WTC11 (cell line): ENCODE measurements at regions not wholly inside any gene's neighbourhood (a gene's known extent, or its start where the extent isn't known, plus 50 kb on each side); places are given as distances from the start of the nearest gene placed in this dataset.

ENCODE experiments used
- ATAC-seq: fragments of 200-7000 bp; cut with Tn5 transposase; 2 replicates; pipeline ENCODE4 v1.10.0; 2021; ENCODE audit warnings: mild to moderate bottlenecking, moderate library complexity
- CTCF ChIA-PET: fragments of 300-600 bp; sonication (Branson Sonifier 250); formaldehyde crosslinking; loops from one replicate; lab custom pipeline; 2021; ENCODE audit warnings: antibody characterized with exemption; lab: Charles Lee
- POLR2A ChIA-PET: fragments of 350-600 bp; sonication (Branson Sonifier 250); formaldehyde crosslinking; loops from one replicate; lab custom pipeline; 2021; ENCODE audit warnings: antibody characterized with exemption; lab: Charles Lee
- DNase-seq: peaks from one replicate; pipeline ENCODE4 v3.0.0; 2021; ENCODE audit warnings: low spot score
- H3K27ac Mint-ChIP-seq: 2 replicates; pipeline ENCODE4 v1.8.0; 2021; ENCODE audit warnings: mixed read lengths
- H3K27me3 Mint-ChIP-seq: 2 replicates; pipeline ENCODE4 v1.8.0; 2021; ENCODE audit warnings: low read depth, mild to moderate bottlenecking, moderate library complexity, mixed read lengths
- H3K36me3 Mint-ChIP-seq: 2 replicates; pipeline ENCODE4 v1.8.0; 2021; ENCODE audit warnings: mixed read lengths
- H3K4me1 Mint-ChIP-seq: 2 replicates; pipeline ENCODE4 v1.8.0; 2022; ENCODE audit warnings: mixed read lengths
- H3K4me3 Mint-ChIP-seq: 2 replicates; pipeline ENCODE4 v1.8.0; 2021; ENCODE audit warnings: mild to moderate bottlenecking, moderate library complexity, mixed read lengths
- H3K9me3 Mint-ChIP-seq: 2 replicates; pipeline ENCODE4 v1.8.0; 2021; ENCODE audit warnings: mixed read lengths
- AFF4 ChIP-seq: sonication (generic); formaldehyde crosslinking; IDR thresholded peaks from 2 replicates; pipeline ENCODE4 v1.8.1; 2023; ENCODE audit warnings: mild to moderate bottlenecking, missing genetic modification reagents, borderline replicate concordance
- AR ChIP-seq: fragments of 250-450 bp; sonication (Bioruptor Pico); IDR thresholded peaks from 2 replicates; pipeline ENCODE4 v1.9.0; 2021; ENCODE audit warnings: mild to moderate bottlenecking
- ATF3 ChIP-seq: sonication (generic); formaldehyde crosslinking; conservative IDR thresholded peaks from 2 replicates; pipeline ENCODE4 v1.8.1; 2022; ENCODE audit warnings: mild to moderate bottlenecking, missing genetic modification reagents
- ATF6 ChIP-seq: sonication (generic); formaldehyde crosslinking; IDR thresholded peaks from 2 replicates; pipeline ENCODE4 v1.8.1; 2023; ENCODE audit warnings: mild to moderate bottlenecking, missing genetic modification reagents
- ETV6 ChIP-seq: sonication (generic); formaldehyde crosslinking; IDR thresholded peaks from 2 replicates; pipeline ENCODE4 v1.8.1; 2022; ENCODE audit warnings: mild to moderate bottlenecking, missing genetic modification reagents
- FOXK1 ChIP-seq: sonication (generic); formaldehyde crosslinking; IDR thresholded peaks from 2 replicates; pipeline ENCODE4 v1.8.0; 2022; ENCODE audit warnings: mild to moderate bottlenecking, moderate library complexity, missing genetic modification reagents
- FOXP4 ChIP-seq: sonication (generic); formaldehyde crosslinking; IDR thresholded peaks from 2 replicates; pipeline ENCODE4 v1.8.0; 2022; ENCODE audit warnings: mild to moderate bottlenecking, missing genetic modification reagents
- NFE2L1 ChIP-seq: sonication (generic); formaldehyde crosslinking; IDR thresholded peaks from 2 replicates; pipeline ENCODE4 v1.8.1; 2023; ENCODE audit warnings: missing genetic modification reagents
- NR1H2 ChIP-seq: sonication (generic); formaldehyde crosslinking; IDR thresholded peaks from 2 replicates; pipeline ENCODE4 v1.9.0; 2021; ENCODE audit warnings: mild to moderate bottlenecking, moderate library complexity, missing genetic modification reagents
- PRRX2 ChIP-seq: fragments of 250-450 bp; sonication (Bioruptor Pico); IDR thresholded peaks from 2 replicates; pipeline ENCODE4 v1.8.0; 2021; ENCODE audit warnings: mild to moderate bottlenecking
- SP1 ChIP-seq: sonication (generic); formaldehyde crosslinking; conservative IDR thresholded peaks from 2 replicates; pipeline ENCODE4 v1.8.1; 2022; ENCODE audit warnings: missing genetic modification reagents
- ZNF423 ChIP-seq: fragments of 250-450 bp; sonication (Bioruptor Pico); IDR thresholded peaks from 2 replicates; pipeline ENCODE4 v2.1.2; 2022; ENCODE audit warnings: mild to moderate bottlenecking, moderate library complexity

GRCh38 chr13:53343361-53343744, 314.7 kb downstream of the OLFM4 start:
- Mint-ChIP-seq H3K36me3 (no peaks in the 10 kb centered on the region), H3K9me3 (peaks cover 7% of the 10 kb centered on the region), H3K4me1 (peaks cover 16% of the 10 kb centered on the region), H3K4me3 (no peak overlapping the region), H3K27me3 (peaks cover 95% of the 10 kb centered on the region), H3K27ac (peak overlapping the region; percentile 48; the same call in 1 of the 2 replicates)
- POLR2A ChIA-PET: interaction anchor here (0.6 kb wide), 1 partner anchor 618 kb away, joined by 3 read pairs; no protein-coding TSS in a partner anchor
- CTCF ChIA-PET: interaction anchor here (1.0 to 1.5 kb wide), 4 partner anchors 13 to 93 kb away, joined by 3 to 5 read pairs (median 4); no protein-coding TSS in a partner anchor
- peak; percentile 70; the same call in 1 of the 2 replicates for TF ChIP-seq ETV6
- TF ChIP-seq FOXK1 (CRISPR knock-in tag): peak; percentile 77; the same call in 1 of the 2 replicates
- TF ChIP-seq ZNF423 (CRISPR knock-in tag): peak; percentile 56
- TF ChIP-seq ATF6 (CRISPR knock-in tag): no peak
- TF ChIP-seq NFE2L1 (CRISPR knock-in tag): peak; percentile 98
- TF ChIP-seq AR (CRISPR knock-in tag): no peak
- TF ChIP-seq SP1: peak; percentile 41; the same call in 1 of the 2 replicates
- peak; percentile 97; the same call in 1 of the 2 replicates for TF ChIP-seq FOXP4
- TF ChIP-seq ATF3 (CRISPR knock-in tag): no peak
- no peak for TF ChIP-seq AFF4
- DNase-seq: peak; percentile 39
- peak; percentile 97 for ATAC-seq

GRCh38 chr13:53351021-53351420, 322.4 kb downstream of the OLFM4 start:
- no peak for ATAC-seq
- Mint-ChIP-seq H3K27ac (no peak overlapping the region), H3K4me3 (no peak overlapping the region), H3K4me1 (no peaks in the 10 kb centered on the region), H3K27me3 (peaks cover 68% of the 10 kb centered on the region), H3K9me3 (no peaks in the 10 kb centered on the region), H3K36me3 (no peaks in the 10 kb centered on the region)
- ChIA-PET CTCF (no interaction called here), POLR2A (no interaction called here)
- DNase-seq: no peak
- TF ChIP-seq PRRX2: no peak
- no peak for TF ChIP-seq NR1H2 (CRISPR knock-in tag)
